ENCODE measurements at regions not wholly inside any gene's neighbourhood (a gene's known extent, or its start where the extent isn't known, plus 50 kb on each side); places are given as distances from the start of the nearest gene placed in this dataset.
A peak's percentile ranks its signal among the peaks of the same experiment; 100 is the strongest.
"Not testable (repeated sequence)": the region's sequence is repeated elsewhere in the genome, so short reads cannot be mapped to it uniquely, and the experiment has no call there.

DNA sequence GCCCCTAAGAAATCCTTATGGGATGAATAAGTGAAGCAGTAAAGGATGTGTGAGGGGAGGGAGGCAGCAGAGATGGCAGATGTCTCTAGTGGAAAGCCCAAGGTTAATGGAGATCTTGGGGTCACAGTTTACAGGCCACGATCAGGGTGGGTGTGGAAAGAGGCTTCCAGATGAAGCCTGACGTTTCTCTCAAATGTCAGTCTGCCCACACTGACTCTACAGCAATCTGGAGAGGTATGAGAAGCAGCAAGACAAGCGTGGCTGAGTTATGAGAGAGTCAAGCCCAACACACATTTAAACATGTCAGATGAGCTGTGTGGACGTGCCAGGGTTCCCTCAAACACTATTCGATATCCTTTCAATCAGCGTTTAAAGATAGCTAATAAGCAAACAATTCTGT lies 308.2 kb downstream of the BCL2L11 start:
- H3K36me3 Mint-ChIP-seq (ENCODE audit: low read depth); H3K9me3 Mint-ChIP-seq; intact Hi-C loops (cut with micrococcal nuclease); H3K27me3 Mint-ChIP-seq; H3K4me3 Mint-ChIP-seq: not testable (repeated sequence)
- Mint-ChIP-seq H3K27ac (peak overlapping the region; percentile 27), H3K4me1 (ENCODE audit: low read depth) (peaks cover 16% of the 10 kb centered on the region)

DNA sequence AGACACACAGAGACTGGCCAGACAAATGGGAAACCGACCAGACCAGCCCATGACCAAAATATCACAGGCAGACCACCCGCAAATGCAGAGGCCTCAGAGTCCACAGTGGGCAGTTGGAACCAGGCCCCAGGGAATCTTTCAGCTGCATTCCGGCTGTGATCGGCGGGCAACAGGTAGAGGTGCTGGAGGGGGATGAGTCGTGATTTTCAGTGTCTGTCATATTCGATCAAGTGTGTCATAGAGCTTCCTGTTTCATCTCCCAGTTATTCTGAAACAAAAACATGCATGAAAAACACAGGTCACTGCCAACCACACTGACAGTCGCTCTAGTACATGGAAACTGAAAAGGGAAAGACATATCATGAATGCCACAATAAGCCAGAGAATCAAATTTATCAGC lies 308.6 kb downstream of the BCL2L11 start:
- H3K9me3 Mint-ChIP-seq; intact Hi-C loops (cut with micrococcal nuclease); H3K4me3 Mint-ChIP-seq; H3K27me3 Mint-ChIP-seq; H3K36me3 Mint-ChIP-seq (ENCODE audit: low read depth): not testable (repeated sequence)
- H3K4me1 Mint-ChIP-seq (ENCODE audit: low read depth) = peaks cover 17% of the 10 kb centered on the region
- peak overlapping the region; percentile 27 for H3K27ac Mint-ChIP-seq

DNA sequence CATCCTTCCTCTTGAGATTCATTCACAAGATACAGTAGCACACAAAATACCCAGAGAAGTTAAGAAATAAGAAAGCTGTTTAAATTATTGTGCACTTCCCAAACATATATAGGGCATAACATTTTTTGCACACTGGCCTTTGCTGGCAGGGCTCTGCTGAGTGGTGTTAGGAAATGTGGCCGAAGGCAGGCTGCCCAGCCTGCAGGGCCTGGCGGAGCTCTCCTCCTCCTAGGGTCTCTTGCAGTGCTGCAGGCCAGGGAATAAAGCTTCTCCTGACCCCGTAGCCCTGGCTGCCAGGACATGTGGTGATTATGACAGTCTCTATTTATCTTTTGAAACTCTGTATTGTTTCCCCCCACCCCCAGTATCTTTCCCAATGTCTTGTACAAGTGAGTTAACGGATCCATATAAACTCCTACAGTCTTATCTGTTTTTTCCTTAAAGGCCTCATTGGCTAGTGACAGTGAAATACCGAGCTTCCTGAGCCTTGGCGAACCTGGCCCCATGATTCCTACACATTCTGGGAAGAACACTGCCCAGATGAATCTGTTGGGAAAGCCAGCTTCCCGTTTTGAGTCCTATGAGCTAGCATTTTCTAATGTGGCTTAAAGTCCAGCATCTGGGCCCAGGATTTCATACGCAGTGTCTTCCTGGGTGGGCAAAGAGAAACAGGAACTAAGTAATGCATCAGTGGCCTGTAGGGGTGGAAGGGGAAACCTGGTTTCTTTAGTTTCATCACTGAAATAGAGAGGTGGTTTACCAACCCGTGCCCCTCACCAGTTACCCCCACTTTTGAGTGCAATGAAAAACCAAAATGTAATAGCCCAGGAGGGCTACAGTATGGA lies 310.3 kb downstream of the BCL2L11 start:
- peak overlapping the region; percentile 77 for H3K27ac Mint-ChIP-seq
- H3K36me3 Mint-ChIP-seq (ENCODE audit: low read depth); intact Hi-C loops (cut with micrococcal nuclease); H3K9me3 Mint-ChIP-seq; H3K27me3 Mint-ChIP-seq; H3K4me3 Mint-ChIP-seq: not testable (repeated sequence)
- H3K4me1 Mint-ChIP-seq (ENCODE audit: low read depth) = peaks cover 17% of the 10 kb centered on the region

DNA sequence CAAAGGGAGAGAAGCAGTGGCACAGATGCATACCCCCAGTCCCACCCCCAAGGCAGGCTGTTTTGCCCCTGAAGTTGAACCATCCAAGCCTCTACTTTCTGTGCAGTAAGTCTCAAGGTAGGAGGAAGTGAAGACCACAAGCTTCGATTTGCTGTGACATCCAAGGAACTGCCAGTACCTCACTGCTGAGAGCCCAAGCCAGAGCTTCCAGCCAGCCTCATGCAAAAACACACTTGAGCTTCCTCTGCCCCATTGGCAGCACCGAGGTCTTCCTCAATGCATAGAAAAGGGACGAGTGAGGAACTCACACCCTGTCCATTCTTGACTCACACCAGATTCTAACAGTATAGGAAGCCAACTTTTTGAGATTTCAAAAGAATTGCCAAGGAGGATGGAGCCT lies 311.7 kb downstream of the BCL2L11 start:
- intact Hi-C loops (cut with micrococcal nuclease); H3K4me3 Mint-ChIP-seq; H3K27me3 Mint-ChIP-seq; H3K36me3 Mint-ChIP-seq (ENCODE audit: low read depth); H3K9me3 Mint-ChIP-seq: not testable (repeated sequence)
- peak overlapping the region; percentile 60 for H3K27ac Mint-ChIP-seq
- peaks cover 17% of the 10 kb centered on the region for H3K4me1 Mint-ChIP-seq (ENCODE audit: low read depth)

DNA sequence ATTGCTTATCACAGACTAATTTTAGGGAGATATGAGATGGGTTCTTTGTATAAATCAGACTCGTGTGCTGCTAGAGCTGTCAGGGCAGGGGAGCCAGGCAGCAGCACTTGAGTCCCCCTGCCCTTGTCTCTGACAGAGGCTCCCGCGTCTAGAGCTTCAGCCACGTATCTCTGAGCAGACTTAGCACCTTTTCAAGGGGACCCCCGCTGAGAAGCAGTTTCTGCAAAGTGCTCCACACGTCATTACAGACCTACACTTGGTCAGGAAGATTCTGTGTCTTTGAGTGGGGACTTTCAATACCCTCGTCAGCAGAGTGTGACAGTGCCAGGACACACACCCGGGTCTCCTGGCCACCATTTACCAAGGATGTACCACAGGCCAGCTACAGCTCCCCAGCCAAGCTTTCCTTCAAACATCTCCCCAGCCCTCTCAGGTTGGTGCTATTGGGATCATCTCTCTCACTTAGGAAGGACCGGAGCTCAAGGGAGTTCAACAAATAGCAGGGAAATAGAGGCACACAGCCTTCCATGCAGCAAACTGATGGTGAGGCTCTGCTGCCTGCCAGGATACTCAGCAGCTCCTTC lies 312.3 kb downstream of the BCL2L11 start:
- H3K27me3 Mint-ChIP-seq; H3K9me3 Mint-ChIP-seq; intact Hi-C loops (cut with micrococcal nuclease); H3K4me3 Mint-ChIP-seq; H3K36me3 Mint-ChIP-seq (ENCODE audit: low read depth); H3K27ac Mint-ChIP-seq: not testable (repeated sequence)
- H3K4me1 Mint-ChIP-seq (ENCODE audit: low read depth) = peaks cover 17% of the 10 kb centered on the region

DNA sequence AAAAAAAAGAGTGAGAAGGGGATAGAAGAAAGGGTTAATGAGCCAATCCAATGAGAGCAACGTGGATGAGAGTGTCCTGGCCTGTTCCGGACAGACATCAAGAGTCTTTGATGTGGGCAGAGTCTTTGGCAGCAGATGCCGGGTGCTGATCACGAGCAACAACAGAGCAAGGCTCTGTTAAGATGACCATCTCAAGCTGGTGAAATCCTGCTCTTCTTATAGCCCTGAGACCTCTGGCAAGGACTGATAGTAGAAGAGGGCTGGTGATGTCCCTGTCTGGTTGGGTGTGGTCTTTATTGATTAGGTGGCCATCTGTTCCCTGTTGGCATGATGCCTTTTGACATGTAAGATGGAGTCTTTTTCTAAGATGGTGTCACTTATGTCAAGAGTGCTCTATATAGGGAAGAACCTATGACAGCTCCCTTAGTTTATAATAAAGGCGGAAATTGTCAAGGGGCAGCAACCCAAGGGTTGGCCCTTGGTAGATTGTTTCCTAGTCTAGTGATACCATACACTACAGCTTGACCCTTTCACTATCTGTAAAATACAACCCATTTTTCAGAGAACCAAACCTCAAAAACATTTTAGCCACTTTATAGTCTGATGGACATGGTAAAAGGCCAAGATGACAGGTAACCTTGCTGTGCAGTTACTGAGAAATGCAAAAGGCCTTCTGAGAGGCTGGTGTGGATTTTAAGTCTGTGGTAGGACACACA lies 313.3 kb downstream of the BCL2L11 start:
- H3K9me3 Mint-ChIP-seq; H3K27ac Mint-ChIP-seq; intact Hi-C loops (cut with micrococcal nuclease); H3K4me3 Mint-ChIP-seq; H3K36me3 Mint-ChIP-seq (ENCODE audit: low read depth); H3K27me3 Mint-ChIP-seq: not testable (repeated sequence)
- peaks cover 17% of the 10 kb centered on the region for H3K4me1 Mint-ChIP-seq (ENCODE audit: low read depth)

DNA sequence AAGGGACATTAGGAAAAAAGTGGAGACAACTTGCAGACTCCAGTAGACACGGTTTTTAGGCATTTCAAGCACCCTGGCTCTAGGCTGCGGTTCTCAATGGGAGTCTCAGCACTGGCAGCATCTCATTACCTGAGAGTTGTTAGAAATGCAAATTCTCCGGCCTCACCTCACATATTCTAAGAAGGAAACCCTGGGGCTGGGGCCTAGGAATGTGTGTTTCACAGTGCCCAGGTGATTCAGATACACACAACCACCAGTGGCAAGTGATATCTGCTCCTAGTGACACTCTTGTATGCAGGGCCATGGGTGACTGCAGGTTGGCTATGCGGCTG lies 313.9 kb downstream of the BCL2L11 start:
- H3K9me3 Mint-ChIP-seq; H3K4me3 Mint-ChIP-seq; H3K27ac Mint-ChIP-seq; intact Hi-C loops (cut with micrococcal nuclease); H3K36me3 Mint-ChIP-seq (ENCODE audit: low read depth); H3K27me3 Mint-ChIP-seq: not testable (repeated sequence)
- H3K4me1 Mint-ChIP-seq (ENCODE audit: low read depth) = peaks cover 17% of the 10 kb centered on the region

DNA sequence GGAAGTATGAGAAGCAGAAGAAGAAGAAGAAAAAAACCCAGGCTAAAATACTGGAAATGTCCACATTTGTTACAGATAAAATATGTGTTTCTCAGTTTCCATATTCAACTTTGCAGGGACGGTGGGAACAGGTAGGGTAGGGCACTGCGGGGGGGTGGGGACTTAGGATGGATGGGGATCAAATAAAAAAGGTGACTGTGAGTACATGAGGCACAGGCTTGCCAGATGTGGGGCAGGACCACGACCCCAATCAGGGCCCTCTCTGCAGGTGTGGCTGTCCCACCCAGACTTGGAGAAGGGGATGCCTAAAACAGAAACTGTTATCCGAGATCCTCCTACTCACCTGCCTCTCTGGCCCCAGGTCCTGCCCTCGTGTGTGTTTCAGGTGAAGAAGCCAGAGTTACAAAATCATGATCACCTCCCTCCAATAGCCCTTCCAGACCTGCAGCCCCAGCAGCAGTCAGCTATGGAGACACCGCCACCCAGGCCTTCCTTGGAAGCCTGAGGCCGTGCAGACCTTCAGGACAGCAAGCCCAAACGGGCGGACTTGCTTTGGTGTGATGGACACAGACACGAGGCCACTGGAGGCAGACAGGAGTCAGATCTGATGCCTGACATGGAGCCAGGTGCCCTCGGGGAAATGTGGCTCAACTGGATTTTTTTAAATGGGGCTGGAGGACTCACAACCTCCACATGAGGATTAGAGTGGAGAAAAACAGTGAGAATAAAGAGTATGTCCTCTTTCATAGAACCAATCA lies 315.0 kb downstream of the BCL2L11 start:
- H3K36me3 Mint-ChIP-seq (ENCODE audit: low read depth); intact Hi-C loops (cut with micrococcal nuclease); H3K27me3 Mint-ChIP-seq; H3K27ac Mint-ChIP-seq; H3K9me3 Mint-ChIP-seq; H3K4me3 Mint-ChIP-seq: not testable (repeated sequence)
- H3K4me1 Mint-ChIP-seq (ENCODE audit: low read depth) = peaks cover 16% of the 10 kb centered on the region

DNA sequence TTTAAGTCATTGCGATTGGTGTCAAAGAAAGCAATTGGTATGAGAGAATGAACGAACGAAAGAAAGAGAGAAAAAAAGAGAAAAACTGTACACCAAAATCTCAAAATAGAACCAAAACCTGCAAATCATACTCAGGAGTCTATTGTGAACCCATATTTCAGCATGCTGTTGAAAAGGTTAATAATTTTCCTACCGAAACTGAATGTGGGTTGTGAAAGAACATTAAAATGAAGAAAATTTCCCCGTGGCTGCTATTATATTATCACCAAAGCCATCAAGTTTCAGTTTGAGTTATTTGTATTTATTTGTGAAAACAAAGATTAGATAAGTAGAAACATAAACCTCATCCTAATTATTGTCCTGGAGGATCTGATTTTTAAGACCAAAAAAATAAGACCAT lies 315.7 kb downstream of the BCL2L11 start:
- intact Hi-C loops (cut with micrococcal nuclease); H3K27ac Mint-ChIP-seq: not testable (repeated sequence)

DNA sequence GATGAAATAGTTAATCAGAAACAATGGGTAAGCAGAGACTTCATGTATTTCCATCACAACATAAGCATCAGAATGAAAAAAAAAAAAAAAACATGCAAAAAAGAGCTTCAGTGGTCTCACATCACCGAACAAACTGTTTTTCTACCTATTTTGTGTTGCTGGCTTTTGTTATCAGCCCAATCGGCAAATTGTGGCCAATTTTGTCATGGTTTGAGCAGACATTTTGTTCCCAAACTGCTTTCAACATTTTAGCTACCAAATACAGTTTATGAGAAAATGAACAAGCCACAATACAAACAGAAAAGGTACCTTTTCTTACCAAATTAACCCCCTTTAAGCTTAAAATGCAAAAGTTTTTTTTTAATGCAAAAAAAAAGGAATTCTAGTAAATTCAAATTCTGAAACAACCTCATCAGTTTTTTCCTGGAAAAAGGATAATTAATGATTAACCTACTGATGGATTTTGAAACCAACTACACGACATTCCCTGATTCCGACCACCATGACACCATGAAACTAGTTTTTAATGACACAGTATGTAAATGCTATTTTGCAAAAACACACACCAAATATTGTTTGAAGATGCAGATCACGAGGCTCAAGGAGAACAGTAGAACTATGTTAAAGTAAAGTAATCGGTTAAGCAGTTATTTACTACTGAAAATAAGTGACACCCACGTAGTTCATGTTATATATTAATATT lies 316.7 kb downstream of the BCL2L11 start:
- H3K4me1 Mint-ChIP-seq (ENCODE audit: low read depth); H3K36me3 Mint-ChIP-seq (ENCODE audit: low read depth); H3K4me3 Mint-ChIP-seq; H3K27ac Mint-ChIP-seq; H3K27me3 Mint-ChIP-seq; intact Hi-C loops (cut with micrococcal nuclease); H3K9me3 Mint-ChIP-seq: not testable (repeated sequence)

More for the DNA sequence above, 315.7 kb downstream of the BCL2L11 start:
- not testable (repeated sequence) for H3K27me3 Mint-ChIP-seq; H3K9me3 Mint-ChIP-seq; H3K4me3 Mint-ChIP-seq; H3K36me3 Mint-ChIP-seq (ENCODE audit: low read depth)
- peaks cover 11% of the 10 kb centered on the region for H3K4me1 Mint-ChIP-seq (ENCODE audit: low read depth)

DNA sequence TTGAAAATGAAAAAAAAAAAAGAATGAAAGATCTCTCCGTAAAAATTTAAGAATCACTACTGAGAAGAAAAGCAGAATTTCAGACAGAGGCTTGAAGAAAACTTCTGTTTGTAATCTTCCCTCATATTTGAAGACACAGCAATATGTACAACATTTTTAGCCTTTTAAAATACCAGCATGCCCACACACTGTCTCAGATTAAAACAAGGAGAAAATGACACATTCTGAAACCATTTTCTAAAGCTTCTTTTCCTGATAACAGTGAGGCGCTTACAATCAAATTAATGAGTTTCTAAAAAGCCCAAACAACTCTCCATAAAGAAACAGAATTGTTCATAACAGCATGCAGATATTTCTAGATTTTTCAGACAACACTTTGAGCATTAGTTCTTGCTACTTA lies 317.4 kb downstream of the BCL2L11 start:
- not testable (repeated sequence) for H3K4me3 Mint-ChIP-seq

DNA sequence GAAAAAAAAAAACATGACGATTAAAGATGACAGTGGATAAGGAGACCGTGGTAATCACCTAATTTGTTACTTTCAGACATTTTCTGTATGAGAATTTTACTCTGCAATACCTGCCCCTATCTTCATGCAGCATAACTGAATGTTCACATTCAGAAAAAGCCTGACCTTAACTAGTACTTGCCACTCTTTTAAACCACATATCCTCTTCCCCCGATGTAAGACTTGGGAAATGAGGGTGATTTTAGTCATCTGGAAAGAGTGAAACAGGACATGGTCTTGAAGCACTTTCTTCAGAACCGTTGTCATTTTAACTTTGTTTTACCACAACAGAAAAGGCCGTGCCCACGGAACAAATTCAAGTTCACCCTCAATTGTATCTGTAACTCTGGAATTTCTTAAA lies 318.5 kb downstream of the BCL2L11 start:
- H3K27ac Mint-ChIP-seq; H3K36me3 Mint-ChIP-seq (ENCODE audit: low read depth); intact Hi-C loops (cut with micrococcal nuclease); H3K4me1 Mint-ChIP-seq (ENCODE audit: low read depth); H3K27me3 Mint-ChIP-seq; H3K4me3 Mint-ChIP-seq; H3K9me3 Mint-ChIP-seq: not testable (repeated sequence)

More for the DNA sequence above, 317.4 kb downstream of the BCL2L11 start:
- H3K4me1 Mint-ChIP-seq (ENCODE audit: low read depth); H3K9me3 Mint-ChIP-seq; intact Hi-C loops (cut with micrococcal nuclease); H3K27me3 Mint-ChIP-seq; H3K36me3 Mint-ChIP-seq (ENCODE audit: low read depth); H3K27ac Mint-ChIP-seq: not testable (repeated sequence)

DNA sequence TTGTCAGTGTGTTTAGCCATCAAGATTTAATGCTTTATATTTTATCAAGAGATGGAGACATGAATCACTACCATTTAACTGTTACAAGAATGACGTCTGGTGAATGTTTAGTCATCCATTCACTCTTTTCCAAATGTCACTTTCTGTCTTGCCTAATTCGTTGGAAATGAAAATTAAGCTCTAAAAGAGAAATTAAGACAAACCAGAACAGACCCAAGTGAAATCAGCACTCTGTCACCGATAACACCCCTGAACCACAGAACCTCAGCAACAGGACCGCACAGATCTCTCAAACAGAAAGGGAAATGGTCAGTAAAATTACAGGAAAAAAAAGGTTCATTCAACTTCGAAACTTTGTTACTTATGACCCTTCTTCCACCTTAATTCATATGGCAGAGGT lies 320.9 kb downstream of the BCL2L11 start:
- H3K27ac Mint-ChIP-seq; H3K36me3 Mint-ChIP-seq (ENCODE audit: low read depth); H3K27me3 Mint-ChIP-seq; H3K4me1 Mint-ChIP-seq (ENCODE audit: low read depth); H3K9me3 Mint-ChIP-seq; H3K4me3 Mint-ChIP-seq; intact Hi-C loops (cut with micrococcal nuclease): not testable (repeated sequence)
